ENCODE measurements at regions not wholly inside any gene's neighbourhood (a gene's known extent, or its start where the extent isn't known, plus 50 kb on each side); places are given as distances from the start of the nearest gene placed in this dataset.

DNA sequence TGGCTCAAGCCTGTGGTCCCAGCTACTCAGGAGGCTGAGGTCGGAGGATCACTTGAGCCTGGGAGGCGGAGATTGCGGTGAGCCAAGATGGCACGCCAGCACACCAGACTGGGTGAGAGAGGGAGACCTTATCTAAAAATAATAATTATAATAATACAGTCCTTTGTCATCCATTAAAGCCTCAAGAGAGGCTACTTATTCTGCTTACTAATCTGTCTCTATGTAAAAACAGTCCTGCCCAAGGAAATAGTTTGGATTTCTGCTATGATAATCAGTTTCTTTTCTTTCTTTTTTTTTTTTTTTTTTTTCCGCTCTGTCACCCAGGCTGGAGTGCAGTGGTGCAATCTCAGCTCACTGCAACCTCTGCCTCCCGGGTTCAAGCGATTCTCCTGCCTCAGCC lies 228.3 kb downstream of the C1D start:
- no peak for DNase-seq (ENCODE audit: extremely low spot score)
- Histone ChIP-seq H3K4me3 (ENCODE audit: low read depth, low read length) (no peak overlapping the region), H3K27ac (ENCODE audit: low read depth) (no peak overlapping the region), H3K4me1 (ENCODE audit: insufficient read depth) (no peaks in the 10 kb centered on the region), H3K36me3 (ENCODE audit: insufficient read depth) (no peaks in the 10 kb centered on the region)
- WGBS, result 93% methylated on average over 7 of the region's 7 CpGs

DNA sequence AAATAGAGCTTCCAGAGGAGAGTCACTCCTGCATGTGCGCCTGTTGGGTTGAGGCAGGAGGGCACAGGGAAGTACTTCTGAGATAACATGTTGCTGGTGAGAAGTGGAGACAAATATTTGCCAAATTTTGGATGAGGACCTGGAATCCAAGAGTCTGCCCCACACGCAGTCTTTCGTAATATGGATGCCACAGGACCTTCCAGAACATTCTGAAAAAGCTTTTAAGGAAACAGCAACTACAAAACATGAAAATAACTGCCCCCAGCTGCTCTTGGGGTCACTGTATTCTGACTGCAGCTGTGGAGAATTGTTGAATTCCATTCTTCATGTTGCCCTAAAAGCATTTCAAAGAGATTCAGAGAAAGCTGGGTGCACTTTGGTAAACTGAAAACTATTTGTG lies 227.5 kb downstream of the C1D start:
- 92% methylated on average over 3 of the region's 3 CpGs for WGBS
- H3K4me1 ChIP-seq (ENCODE audit: insufficient read depth), result no peaks in the 10 kb centered on the region
- H3K36me3 ChIP-seq (ENCODE audit: insufficient read depth), result no peaks in the 10 kb centered on the region
- no peak overlapping the region for H3K27ac ChIP-seq (ENCODE audit: low read depth)
- no peak overlapping the region for H3K4me3 ChIP-seq (ENCODE audit: low read depth, low read length)
- no peak for DNase-seq (ENCODE audit: extremely low spot score)

DNA sequence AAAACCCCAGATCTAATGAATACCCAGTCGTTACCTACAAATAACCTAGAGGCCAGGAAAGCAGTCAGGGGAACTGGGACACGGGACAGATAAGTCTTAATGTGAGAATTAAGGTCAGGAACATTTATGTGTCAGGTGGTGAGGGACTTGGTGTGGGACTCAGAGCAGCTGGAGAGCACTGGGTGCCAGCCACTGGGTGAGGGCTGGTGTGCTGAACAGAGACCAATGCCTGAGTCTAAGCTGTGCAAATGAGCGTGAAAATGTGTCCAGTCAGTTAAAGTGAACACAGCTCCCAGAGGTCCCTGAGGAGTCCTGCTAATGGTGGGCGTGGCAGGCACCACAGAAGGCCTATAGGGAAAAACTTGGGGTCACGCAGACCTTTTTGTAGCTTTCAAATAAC lies 225.9 kb downstream of the C1D start:
- no peak for DNase-seq (ENCODE audit: extremely low spot score)
- Histone ChIP-seq H3K4me3 (ENCODE audit: low read depth, low read length) (no peak overlapping the region), H3K36me3 (ENCODE audit: insufficient read depth) (no peaks in the 10 kb centered on the region), H3K27ac (ENCODE audit: low read depth) (no peak overlapping the region), H3K4me1 (ENCODE audit: insufficient read depth) (no peaks in the 10 kb centered on the region)
- 85% methylated on average over 5 of the region's 5 CpGs for WGBS

DNA sequence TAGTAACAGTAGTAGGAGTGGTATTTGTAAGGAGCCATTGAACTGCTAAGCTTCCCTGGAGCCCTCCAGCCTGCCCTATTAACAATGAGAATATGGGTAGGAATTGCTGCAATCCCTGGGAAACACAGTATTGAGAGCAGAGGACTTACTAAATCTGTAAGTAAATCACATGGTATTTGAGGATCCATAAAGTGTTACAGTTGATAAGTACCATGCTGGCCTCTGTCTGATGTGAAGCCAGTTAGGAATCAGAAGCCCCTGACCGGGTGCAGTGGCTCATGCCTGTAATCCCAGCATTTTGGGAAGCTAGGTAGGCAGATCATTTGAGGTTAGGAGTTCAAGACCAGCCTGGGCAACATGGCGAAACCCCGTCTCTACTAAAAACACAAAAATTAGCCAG lies 224.6 kb downstream of the C1D start:
- WGBS, result 90% methylated on average over 3 of the region's 3 CpGs
- no peaks in the 10 kb centered on the region for H3K36me3 ChIP-seq (ENCODE audit: insufficient read depth)
- H3K4me3 ChIP-seq (ENCODE audit: low read depth, low read length), result no peak overlapping the region
- no peaks in the 10 kb centered on the region for H3K4me1 ChIP-seq (ENCODE audit: insufficient read depth)
- DNase-seq (ENCODE audit: extremely low spot score), result no peak
- H3K27ac ChIP-seq (ENCODE audit: low read depth), result no peak overlapping the region

DNA sequence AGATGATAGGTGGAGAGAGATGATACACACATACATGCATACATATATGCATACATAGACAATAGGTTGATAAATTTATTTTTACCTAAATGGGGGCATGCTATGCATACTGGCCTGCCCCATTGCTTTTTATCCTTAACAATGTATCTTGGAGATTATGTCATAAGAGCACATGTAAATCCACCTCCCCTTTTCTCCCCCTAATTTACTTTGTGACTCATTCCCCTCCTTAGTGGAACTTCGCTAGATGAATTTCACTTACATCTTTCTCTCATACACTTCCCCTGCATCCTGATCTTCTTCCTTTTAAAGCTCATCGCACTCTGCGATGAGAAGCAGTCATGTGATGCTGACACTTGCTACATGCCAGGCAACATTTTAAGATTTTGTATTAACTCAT lies 223.6 kb downstream of the C1D start:
- WGBS, result 87% methylated on average over 3 of the region's 3 CpGs
- Histone ChIP-seq H3K4me1 (ENCODE audit: insufficient read depth) (no peaks in the 10 kb centered on the region), H3K27ac (ENCODE audit: low read depth) (no peak overlapping the region), H3K4me3 (ENCODE audit: low read depth, low read length) (no peak overlapping the region), H3K36me3 (ENCODE audit: insufficient read depth) (no peaks in the 10 kb centered on the region)
- no peak for DNase-seq (ENCODE audit: extremely low spot score)

DNA sequence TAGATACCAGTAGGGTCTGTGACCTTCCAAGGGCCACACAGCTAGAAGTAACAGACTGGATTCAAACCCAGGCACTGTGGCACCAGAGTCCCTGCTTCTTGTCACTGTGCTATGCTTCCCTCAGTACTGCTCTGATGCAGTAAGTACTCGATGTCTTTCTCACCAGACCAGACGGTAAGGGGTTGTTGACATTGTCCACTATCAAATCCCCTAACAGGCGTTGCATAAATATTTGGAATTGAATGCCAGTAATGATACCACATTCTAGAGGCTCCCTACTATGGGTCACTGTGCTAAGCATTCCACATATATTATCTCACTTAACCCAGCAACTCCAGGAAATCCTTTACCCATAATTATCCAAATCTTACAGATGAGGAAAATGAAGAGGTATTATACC lies 223.1 kb downstream of the C1D start:
- DNase-seq (ENCODE audit: extremely low spot score), result no peak
- Histone ChIP-seq H3K27ac (ENCODE audit: low read depth) (no peak overlapping the region), H3K36me3 (ENCODE audit: insufficient read depth) (no peaks in the 10 kb centered on the region), H3K4me1 (ENCODE audit: insufficient read depth) (no peaks in the 10 kb centered on the region), H3K4me3 (ENCODE audit: low read depth, low read length) (no peak overlapping the region)
- 81% methylated on average over 3 of the region's 3 CpGs for WGBS

DNA sequence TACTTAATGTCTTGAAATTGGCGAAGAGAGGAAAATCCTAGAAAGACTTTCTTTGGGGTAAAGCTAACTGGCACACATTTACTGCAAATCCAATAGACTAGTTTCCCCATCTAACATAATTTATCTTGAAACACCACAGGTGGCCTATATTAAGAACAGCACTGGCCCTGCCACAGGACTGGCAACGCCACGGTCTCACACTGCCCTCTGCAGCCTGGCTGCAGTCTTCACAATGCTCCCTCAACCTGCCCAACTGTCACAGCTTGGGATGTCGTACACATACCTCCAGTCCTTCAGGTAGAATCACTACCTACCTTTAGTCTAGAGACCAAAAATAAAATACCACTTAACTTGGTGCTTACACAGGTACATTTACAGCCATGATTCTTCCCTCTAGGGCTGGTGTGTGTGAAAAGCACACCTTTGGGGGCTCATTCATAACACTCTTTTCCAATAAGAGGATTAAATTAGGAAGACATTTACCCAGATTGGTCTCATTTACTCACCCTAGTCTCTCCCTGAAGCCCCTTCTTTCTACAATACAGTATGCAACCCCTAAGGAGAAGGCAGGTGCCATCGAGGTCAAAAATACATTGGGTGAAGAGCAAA lies 222.2 kb downstream of the C1D start:
- H3K36me3 ChIP-seq (ENCODE audit: insufficient read depth), result no peaks in the 10 kb centered on the region
- no peak overlapping the region for H3K27ac ChIP-seq (ENCODE audit: low read depth)
- H3K4me3 ChIP-seq (ENCODE audit: low read depth, low read length), result no peak overlapping the region
- peak; percentile 52 for DNase-seq (ENCODE audit: extremely low spot score)
- 43% methylated on average over 5 of the region's 5 CpGs for WGBS
- no peaks in the 10 kb centered on the region for H3K4me1 ChIP-seq (ENCODE audit: insufficient read depth)

DNA sequence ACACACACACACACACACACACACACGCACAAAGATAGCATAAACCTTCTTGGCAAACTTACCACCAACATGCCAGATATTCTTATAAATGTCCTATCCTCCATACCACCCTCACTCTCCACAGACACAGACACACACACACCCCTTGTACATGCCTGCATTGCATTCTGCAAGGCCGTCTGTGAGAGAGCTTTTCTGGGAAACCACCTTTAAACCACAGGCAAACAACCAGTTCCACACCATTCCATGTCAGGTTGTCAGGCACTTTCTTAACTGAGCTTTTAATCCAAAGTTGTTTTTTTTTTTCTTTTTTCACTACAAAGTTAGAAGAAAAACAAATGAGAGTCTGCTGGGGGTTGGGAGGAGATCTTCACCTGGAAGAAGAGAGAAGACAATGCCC lies 221.1 kb downstream of the C1D start:
- no peak overlapping the region for H3K27ac ChIP-seq (ENCODE audit: low read depth)
- H3K4me1 ChIP-seq (ENCODE audit: insufficient read depth), result no peaks in the 10 kb centered on the region
- H3K36me3 ChIP-seq (ENCODE audit: insufficient read depth), result no peaks in the 10 kb centered on the region
- 88% methylated on average over 2 of the region's 2 CpGs for WGBS
- no peak for DNase-seq (ENCODE audit: extremely low spot score)
- no peak overlapping the region for H3K4me3 ChIP-seq (ENCODE audit: low read depth, low read length)

DNA sequence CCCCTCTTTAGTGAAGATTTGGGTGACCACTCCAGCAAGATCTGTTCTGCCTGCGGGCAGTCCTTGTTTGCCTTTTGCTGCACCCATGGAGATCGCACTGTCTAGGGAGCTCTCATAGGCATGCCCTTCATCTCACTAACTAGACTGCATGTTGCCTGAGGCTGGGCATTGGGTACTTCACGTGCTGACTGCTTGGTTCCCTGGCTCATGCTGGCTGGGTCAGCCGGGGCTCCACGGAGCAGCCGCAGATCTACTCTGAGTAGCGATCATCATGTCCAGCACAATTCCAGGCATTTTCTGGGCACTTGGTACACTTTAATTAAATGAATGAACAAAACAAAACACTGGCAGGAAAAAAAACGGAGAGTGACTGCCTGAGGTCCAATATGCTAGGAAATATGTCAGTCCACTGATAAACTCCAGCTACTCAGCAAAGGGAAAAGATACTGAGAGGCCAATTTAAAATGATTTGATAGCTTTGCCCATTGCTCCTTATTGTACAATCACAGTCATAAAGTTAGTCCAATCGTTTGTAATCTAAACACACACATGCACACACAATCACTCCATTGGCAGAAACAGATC lies 220.3 kb downstream of the C1D start:
- 73% methylated on average over 9 of the region's 9 CpGs for WGBS
- Histone ChIP-seq H3K4me1 (ENCODE audit: insufficient read depth) (no peaks in the 10 kb centered on the region), H3K27ac (ENCODE audit: low read depth) (no peak overlapping the region)

DNA sequence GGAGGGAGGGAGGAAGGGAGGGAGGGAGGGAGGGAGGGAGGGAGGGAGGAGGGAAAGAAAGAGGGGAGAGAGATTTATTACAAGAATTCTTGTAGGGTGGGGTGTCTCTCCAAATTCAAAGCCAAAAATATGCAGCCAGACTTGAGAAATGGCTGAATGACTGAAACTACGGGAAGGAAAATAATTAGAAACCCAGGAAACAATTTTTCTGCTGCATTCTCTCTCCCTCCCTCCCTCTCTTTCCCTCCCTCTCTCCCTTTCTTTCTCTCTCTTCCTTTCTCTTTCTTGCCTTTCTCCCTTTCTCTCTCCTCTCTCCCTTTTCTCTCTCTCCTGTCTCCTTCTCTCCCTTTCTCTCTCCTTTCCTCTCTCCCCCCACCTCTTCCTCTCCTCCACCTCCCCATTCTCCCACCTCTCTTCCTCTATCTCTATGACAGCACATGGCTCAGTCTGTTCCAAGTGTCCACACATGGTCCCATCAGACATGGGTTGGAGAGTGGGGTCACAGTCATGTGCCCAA lies 218.7 kb downstream of the C1D start:
- WGBS, result 72% methylated on average over 1 of the region's 1 CpG
- no peak overlapping the region for H3K27ac ChIP-seq (ENCODE audit: low read depth)
- H3K36me3 ChIP-seq (ENCODE audit: insufficient read depth), result no peaks in the 10 kb centered on the region
- no peak overlapping the region for H3K4me3 ChIP-seq (ENCODE audit: low read depth, low read length)
- no peaks in the 10 kb centered on the region for H3K4me1 ChIP-seq (ENCODE audit: insufficient read depth)
- no peak for DNase-seq (ENCODE audit: extremely low spot score)

More for the DNA sequence above, 220.3 kb downstream of the C1D start:
- no peak for DNase-seq (ENCODE audit: extremely low spot score)
- H3K4me3 ChIP-seq (ENCODE audit: low read depth, low read length), result no peak overlapping the region
- no peaks in the 10 kb centered on the region for H3K36me3 ChIP-seq (ENCODE audit: insufficient read depth)

DNA sequence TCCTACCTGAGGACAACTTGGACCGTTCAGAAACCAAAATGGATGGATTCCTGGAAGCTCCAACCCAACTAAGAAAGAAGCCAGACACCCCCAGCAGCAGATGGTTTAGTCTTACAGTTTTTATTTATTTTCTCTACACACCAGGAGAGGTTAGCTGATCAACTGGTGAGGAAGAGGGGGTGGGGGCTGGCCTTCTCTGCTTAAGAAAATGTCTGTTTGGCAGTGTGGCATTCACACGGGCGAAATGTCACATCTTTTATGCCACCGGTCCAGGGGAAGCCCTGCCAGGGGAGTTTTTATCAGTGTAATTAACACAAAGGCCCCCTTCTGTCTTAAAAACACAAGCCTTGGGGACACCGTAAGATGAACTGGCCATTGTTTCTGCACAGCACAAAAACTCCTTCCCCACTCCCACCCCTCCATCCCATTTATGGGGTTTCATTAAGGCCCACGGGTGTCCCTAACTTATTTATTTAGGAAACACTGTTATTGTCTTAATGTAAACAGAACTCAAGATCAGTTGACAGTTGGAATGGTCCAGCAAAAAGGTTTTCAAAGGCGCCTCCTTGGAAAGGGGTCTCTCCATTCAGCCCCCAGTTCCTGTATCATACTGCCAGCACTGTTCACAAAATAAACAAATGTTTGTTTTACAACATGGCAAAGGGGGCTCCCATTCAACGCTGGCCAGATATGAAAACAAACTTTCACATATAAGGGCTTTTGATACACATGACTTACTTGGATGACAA lies 217.0 kb downstream of the C1D start:
- H3K4me3 ChIP-seq (ENCODE audit: low read depth, low read length), result no peak overlapping the region
- no peak overlapping the region for H3K27ac ChIP-seq (ENCODE audit: low read depth)

DNA sequence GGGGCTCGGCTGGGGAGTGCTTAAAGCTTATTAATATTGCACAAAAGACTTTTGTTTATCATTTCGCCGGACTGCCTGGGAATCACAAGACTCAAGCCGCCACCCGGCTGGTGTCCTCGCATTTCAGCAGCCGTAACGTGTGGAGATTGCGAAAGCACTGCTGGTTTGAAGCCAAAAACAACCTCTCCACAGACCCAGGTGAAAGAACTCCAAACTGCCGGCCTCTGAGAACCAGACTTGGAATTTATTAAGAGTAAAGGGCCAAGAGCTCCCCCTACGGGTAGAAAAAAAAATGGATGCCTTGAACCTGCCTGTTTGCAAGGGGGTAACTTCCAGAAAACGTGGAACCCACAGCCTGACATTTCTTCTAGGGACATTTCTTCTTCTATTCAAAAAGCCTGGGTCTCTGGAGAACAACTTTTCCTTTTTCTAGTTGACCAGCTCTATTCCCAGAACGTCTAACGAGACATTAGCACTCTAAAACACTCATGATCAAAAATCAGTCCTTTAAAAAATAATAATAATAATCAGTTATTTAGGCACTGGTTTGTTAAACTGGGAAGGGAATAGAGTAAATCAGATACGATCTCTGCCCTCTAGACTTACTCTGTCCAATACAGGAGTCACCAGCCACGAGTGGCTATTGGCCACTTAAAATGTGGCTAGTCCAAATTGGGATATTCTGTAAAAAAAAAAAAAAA lies 216.3 kb downstream of the C1D start:
- no peaks in the 10 kb centered on the region for H3K4me1 ChIP-seq (ENCODE audit: insufficient read depth)
- no peaks in the 10 kb centered on the region for H3K36me3 ChIP-seq (ENCODE audit: insufficient read depth)
- WGBS, result 9% methylated on average over 16 of the region's 16 CpGs
- DNase-seq (ENCODE audit: extremely low spot score), result peak; percentile 94
- no peak overlapping the region for H3K4me3 ChIP-seq (ENCODE audit: low read depth, low read length)
- H3K27ac ChIP-seq (ENCODE audit: low read depth), result no peak overlapping the region

More for the DNA sequence above, 217.0 kb downstream of the C1D start:
- no peaks in the 10 kb centered on the region for H3K4me1 ChIP-seq (ENCODE audit: insufficient read depth)
- WGBS, result 70% methylated on average over 8 of the region's 8 CpGs
- DNase-seq (ENCODE audit: extremely low spot score), result no peak
- H3K36me3 ChIP-seq (ENCODE audit: insufficient read depth), result no peaks in the 10 kb centered on the region

DNA sequence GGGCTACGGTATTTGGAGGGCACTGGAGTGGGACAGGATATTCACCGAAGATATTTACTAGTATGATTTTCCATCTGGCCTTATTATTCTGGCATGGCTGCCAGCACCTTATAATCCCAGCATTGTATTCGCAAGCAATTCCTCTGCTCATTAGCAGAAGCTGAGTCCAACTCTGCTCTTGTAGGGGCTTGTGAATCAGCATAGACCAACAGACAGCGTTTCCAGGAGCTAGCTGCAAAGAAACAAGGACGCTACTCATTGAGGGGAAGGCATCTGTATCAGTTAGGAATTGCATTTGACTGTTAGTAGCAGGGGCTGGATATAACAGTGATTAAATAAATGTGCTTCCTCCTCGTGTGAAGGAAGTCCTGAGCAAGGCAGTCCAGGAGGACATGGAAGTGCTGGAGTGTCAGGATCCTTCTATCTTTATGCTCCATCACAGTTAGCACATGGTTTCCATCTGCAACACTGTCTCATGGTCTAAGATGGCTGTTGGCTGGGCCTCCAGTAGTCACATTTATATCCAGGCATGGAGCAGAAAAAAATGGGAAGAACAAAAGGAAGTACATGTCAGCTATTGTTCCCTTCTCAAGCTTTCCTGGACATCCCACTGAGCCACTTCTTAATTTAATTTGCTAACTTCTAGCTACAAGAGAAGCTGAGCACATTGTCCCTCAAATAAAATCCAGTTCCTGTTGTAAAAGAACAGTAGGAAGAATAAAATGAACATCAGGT lies 214.1 kb downstream of the C1D start:
- Histone ChIP-seq H3K4me3 (ENCODE audit: low read depth, low read length) (no peak overlapping the region), H3K4me1 (ENCODE audit: insufficient read depth) (no peaks in the 10 kb centered on the region), H3K36me3 (ENCODE audit: insufficient read depth) (no peaks in the 10 kb centered on the region), H3K27ac (ENCODE audit: low read depth) (no peak overlapping the region)
- no peak for DNase-seq (ENCODE audit: extremely low spot score)
- 85% methylated on average over 6 of the region's 6 CpGs for WGBS
